Activated T-cell treated with anti-CD3 and anti-CD28 coated beads, Interleukin-2, amount 50 U/mL, for 72 hours (primary cell): ENCODE measurements at regions not wholly inside any gene's neighbourhood (a gene's known extent, or its start where the extent isn't known, plus 50 kb on each side); places are given as distances from the start of the nearest gene placed in this dataset.

Experiments
- ATAC-seq, 2 donors: fragments of 150-1000 bp; cut with Tn5 transposase; replicated peaks in 1 of 2; 2 replicates each; pipeline ENCODE4 v1.10.0; 2021; ENCODE audit warnings: moderate library complexity in 2 of 2, mild to moderate bottlenecking in 1 of 2
- DNase-seq, 2 donors: peaks; one replicate each; pipeline ENCODE4 v3.0.0; 2021 to 2022; ENCODE audit warnings: mixed read lengths in 1 of 2
- H3K27ac Mint-ChIP-seq: one replicate; pipeline ENCODE4 v1.8.0; 2022; ENCODE audit warnings: mild to moderate bottlenecking, moderate library complexity, mixed read lengths
- H3K27me3 Mint-ChIP-seq: one replicate; pipeline ENCODE4 v1.8.0; 2022; ENCODE audit warnings: low read depth, mixed read lengths
- H3K36me3 Mint-ChIP-seq, 2 donors: one replicate each; pipeline ENCODE4 v1.8.0; 2022; ENCODE audit warnings: mixed read lengths in 2 of 2, mild to moderate bottlenecking in 1 of 2; ENCODE audit not compliant: insufficient read depth in 2 of 2
- H3K4me1 Mint-ChIP-seq: one replicate; pipeline ENCODE4 v1.8.0; 2022; ENCODE audit warnings: low read depth, mixed read lengths
- H3K4me3 Mint-ChIP-seq, 2 donors: one replicate each; pipeline ENCODE4 v1.8.0; 2022; ENCODE audit warnings: mild to moderate bottlenecking in 2 of 2, mixed read lengths in 2 of 2, moderate library complexity in 2 of 2
- H3K9me3 Mint-ChIP-seq, 2 donors: one replicate each; pipeline ENCODE4 v1.8.0; 2022; ENCODE audit warnings: mixed read lengths in 2 of 2

DNA sequence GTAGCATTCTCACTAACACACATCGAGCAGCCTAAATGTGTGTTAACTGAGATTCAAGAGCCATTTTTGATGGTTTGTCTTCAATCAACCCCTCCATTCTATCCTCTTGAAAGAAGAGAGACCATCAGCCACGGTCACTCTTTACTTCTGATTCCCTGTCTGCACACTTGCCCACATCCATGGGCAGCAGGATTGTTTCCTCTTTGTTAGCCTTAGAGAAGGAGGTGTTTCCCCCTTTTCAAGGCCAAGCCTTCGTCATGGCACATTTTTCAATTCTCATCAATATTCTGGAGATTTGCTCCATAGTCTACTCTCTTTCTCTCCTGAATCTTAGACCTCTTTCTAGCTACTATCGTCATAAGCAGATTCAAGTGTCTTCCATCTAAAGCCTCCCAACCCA, 522.4 kb upstream of the NAALADL2 start:
- H3K4me1 Mint-ChIP-seq = no peaks in the 10 kb centered on the region
- peaks cover 3 to 9% of the 10 kb centered on the region in 2 donors for H3K9me3 Mint-ChIP-seq
- H3K36me3 Mint-ChIP-seq = no peaks in the 10 kb centered on the region
- no peak overlapping the region for H3K27ac Mint-ChIP-seq
- no peaks in the 10 kb centered on the region for H3K27me3 Mint-ChIP-seq
- ATAC-seq (no peak), DNase-seq (no peak)
- no peak overlapping the region for H3K4me3 Mint-ChIP-seq

DNA sequence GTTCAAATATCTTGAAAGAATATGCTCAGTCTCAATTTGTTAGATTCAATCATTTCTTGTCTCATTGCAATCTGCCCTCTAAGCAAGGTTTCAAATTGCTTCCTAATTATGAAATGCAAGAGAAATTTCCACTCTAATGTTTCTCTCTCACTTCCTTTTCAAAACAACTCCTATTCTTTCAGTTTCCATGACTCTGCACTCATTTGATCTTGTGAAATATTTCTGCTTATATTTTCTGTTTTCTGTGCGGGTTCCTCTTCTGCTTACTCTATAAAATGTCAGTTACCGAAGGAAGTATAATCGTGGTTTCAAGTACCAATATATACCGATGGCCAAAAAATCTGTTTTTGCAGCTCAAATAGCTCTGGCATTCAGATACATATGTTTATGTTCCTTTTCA, 521.9 kb upstream of the NAALADL2 start:
- H3K36me3 Mint-ChIP-seq = no peaks in the 10 kb centered on the region

DNA sequence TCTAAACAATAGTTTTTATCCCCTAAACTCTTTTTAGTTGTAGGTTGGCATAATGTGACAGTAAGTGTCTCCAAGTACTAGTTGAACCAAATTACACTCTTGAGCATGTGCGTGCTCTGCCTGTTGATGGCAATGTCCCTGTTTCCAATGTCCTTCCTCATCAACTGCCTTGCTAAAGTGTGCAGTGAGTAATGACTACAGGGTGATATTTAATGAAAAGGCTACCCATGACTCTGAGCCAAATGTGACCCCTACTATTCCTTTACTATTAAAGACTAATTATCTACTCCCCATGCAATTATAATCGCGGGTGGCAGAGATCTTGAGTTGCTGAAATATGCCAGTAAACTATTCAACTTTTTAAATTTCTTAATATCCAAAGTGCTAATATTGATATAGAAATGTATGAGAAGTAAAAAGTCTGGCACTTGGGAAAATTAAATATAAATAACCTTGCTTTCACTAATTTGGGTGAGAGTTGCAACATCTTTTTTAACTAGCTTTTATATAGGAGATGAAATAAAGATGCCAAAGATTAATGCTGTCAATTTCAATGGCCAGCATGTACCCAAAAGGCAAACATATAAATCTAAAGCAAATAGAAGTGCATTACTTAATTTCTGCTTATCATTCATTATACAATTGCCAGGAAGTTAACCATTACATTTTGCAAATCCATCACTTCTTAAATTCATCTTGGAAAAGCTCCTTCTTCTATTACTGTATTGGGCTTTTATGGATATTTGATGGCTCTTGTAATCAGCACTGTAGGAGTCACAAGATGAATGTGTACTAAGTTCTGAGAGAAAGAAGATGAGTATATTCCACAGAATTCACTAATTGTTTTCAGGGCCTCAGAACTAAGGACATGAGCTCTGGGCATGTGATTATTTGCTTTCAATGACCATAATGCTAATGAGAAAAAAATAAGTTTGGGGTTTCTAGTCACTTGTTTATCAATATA, 518.2 kb upstream of the NAALADL2 start:
- Mint-ChIP-seq H3K9me3 (peaks cover 3% of the 10 kb centered on the region in 2 donors), H3K4me3 (no peak overlapping the region), H3K4me1 (no peaks in the 10 kb centered on the region), H3K36me3 (no peaks in the 10 kb centered on the region), H3K27ac (no peak overlapping the region), H3K27me3 (no peaks in the 10 kb centered on the region)
- ATAC-seq (no peak), DNase-seq (no peak)

More for the DNA sequence above, 521.9 kb upstream of the NAALADL2 start:
- DNase-seq (no peak), ATAC-seq (no peak)
- Mint-ChIP-seq H3K4me1 (no peaks in the 10 kb centered on the region), H3K9me3 (peaks cover 3 to 9% of the 10 kb centered on the region in 2 donors), H3K27me3 (no peaks in the 10 kb centered on the region), H3K27ac (no peak overlapping the region), H3K4me3 (no peak overlapping the region)

DNA sequence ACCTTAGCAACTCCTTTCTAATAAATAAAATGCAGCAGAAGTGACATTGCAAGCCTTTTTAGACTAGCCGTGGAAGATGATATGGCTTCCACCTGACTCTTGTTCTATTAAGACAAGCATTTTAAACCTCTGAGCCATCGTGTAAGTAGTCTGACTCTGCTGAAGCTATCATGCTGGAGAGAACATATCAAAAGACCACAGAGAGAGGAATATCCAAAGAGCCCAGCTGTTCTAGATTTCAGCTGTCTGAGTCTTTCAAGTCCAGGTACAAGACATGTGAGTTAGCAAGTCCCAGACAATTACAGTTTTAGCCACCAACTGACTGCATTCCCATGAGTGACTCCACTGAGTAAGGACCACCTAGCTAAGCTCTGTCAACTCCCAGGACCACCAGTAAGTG, 517.0 kb upstream of the NAALADL2 start:
- Mint-ChIP-seq H3K36me3 (no peaks in the 10 kb centered on the region), H3K27me3 (no peaks in the 10 kb centered on the region), H3K9me3 (peaks cover 0 to 3% of the 10 kb centered on the region in 2 donors), H3K4me1 (no peaks in the 10 kb centered on the region), H3K4me3 (no peak overlapping the region), H3K27ac (no peak overlapping the region)
- DNase-seq (no peak), ATAC-seq (no peak)

DNA sequence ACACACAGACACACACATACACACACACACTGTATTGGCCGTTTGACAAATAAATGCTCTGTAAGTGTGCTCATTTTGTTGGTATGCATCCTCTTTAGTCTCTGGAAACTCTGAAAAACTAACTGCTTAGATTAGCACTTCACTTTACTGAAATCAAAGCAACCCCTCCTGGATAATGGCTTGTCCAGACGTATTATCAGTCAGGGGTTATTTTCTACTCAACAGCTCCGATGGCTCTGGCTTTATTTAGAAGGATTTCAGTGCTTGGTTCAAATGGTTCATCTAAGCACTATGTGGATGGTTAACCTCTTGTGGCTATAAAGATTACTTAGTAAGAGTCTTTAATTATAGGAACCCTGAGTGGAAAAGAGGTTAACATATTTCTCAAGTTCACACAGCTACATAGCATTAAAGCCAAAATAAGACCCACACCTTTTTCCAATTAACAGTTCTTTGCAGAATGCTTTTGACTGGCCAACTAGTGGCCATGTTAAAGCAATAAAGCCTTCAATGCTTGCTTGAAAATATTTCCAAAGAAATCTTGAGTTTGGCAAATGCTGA, 516.1 kb upstream of the NAALADL2 start:
- H3K4me3 Mint-ChIP-seq = no peak overlapping the region
- no peaks in the 10 kb centered on the region for H3K27me3 Mint-ChIP-seq
- peaks cover 0 to 2% of the 10 kb centered on the region in 2 donors for H3K9me3 Mint-ChIP-seq
- DNase-seq (no peak), ATAC-seq (no peak)
- H3K4me1 Mint-ChIP-seq = no peaks in the 10 kb centered on the region
- H3K27ac Mint-ChIP-seq = no peak overlapping the region
- H3K36me3 Mint-ChIP-seq = no peaks in the 10 kb centered on the region

DNA sequence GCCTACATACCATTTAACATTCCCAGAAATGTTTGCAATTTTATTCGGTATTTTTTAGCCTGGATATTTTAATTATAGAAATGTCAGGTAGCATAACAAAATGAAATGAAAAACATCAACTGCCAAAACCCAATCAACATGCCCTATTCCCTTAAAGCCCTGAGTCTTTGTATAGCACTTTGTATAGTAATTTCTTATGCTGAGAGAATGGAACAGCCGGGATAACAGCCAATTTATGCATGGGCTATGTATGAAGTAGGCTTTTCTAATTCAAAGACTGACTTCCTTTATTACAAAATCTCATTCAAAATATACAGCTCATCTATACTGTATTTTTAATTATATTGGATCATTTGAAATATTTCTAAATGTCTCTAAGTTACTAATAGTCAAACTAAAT, 513.0 kb upstream of the NAALADL2 start:
- no peak overlapping the region for H3K4me3 Mint-ChIP-seq
- no peak for ATAC-seq
- no peaks in the 10 kb centered on the region for H3K36me3 Mint-ChIP-seq
- DNase-seq = no peak
- no peak overlapping the region for H3K27ac Mint-ChIP-seq
- no peaks in the 10 kb centered on the region for H3K27me3 Mint-ChIP-seq
- peaks cover 0 to 2% of the 10 kb centered on the region in 2 donors for H3K9me3 Mint-ChIP-seq
- H3K4me1 Mint-ChIP-seq = no peaks in the 10 kb centered on the region

DNA sequence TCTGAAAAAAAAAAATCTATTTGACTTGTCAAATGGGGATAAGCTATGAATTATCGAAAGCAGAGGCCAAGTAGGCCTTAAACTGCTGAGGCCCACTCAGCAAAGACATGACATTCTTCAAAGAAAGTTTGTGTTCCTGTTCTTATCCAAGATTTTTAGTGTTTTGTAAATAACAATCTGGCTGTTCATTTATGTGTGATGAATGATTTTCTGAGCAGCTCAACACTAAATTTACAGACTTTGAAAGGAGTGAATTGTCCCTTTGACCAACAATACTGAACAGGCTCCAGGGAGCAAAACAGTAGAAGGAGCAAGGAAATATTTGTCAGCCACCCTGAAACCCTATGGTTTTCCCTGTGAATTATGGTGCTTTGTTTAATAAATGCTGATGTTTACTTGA, 512.6 kb upstream of the NAALADL2 start:
- no peak overlapping the region for H3K4me3 Mint-ChIP-seq
- ATAC-seq = no peak
- H3K27me3 Mint-ChIP-seq = no peaks in the 10 kb centered on the region

DNA sequence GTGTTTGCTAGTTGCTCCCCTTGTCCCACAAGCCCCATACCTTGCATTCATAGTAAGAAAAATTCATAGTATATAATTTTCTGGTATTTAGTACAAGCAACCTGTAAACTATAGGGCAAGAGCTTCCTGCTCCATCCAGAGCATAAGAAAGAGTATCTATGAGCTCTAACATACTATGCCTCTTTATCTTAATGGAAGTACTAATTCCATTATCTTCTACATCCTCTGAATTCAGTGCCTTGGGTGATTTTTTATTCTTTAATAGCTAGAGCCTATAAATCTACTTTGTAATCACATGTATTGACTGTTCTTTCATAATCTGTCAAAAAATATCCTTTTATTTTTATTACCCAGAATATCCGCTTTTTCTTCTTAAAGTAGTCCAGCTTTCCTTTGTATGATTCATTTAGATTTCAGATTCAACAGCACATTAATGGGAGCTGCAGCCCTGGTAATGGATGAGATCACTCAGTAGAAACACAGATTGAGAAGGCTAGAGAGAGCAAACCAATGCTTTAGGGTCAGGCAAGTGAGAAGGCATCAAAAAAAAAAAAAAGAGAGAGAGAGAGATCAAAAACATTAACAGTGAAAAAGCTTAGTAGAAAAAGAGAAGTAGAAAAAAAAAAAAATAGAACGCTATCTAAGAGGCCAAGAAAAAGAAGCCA, 511.5 kb upstream of the NAALADL2 start:
- peaks cover 2 to 4% of the 10 kb centered on the region in 2 donors for H3K9me3 Mint-ChIP-seq
- H3K4me3 Mint-ChIP-seq = no peak overlapping the region

More for the DNA sequence above, 512.6 kb upstream of the NAALADL2 start:
- DNase-seq = no peak
- no peaks in the 10 kb centered on the region for H3K4me1 Mint-ChIP-seq
- H3K9me3 Mint-ChIP-seq = peaks cover 0 to 2% of the 10 kb centered on the region in 2 donors
- no peak overlapping the region for H3K27ac Mint-ChIP-seq
- H3K36me3 Mint-ChIP-seq = no peaks in the 10 kb centered on the region

DNA sequence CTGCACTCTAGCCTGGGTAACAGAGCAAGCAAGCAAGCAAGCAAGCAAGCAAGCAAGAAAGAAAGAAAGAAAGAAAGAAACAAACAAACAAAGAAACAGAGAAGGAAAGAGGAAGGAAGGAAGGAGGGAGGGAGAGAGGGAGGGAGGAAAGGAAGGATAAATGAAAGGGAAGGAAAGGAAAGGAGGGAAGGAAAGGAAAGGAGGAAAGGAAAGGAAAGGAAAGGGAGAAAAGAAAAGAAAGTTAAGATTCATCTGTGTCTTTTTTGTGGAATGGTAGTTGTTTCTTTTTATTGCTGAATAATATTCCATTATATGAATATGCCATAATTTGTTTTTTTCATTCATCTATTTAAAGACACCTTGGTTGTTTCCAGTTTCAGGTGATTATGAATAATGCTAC, 506.9 kb upstream of the NAALADL2 start:
- H3K36me3 Mint-ChIP-seq = no peaks in the 10 kb centered on the region
- H3K4me3 Mint-ChIP-seq = no peak overlapping the region
- H3K27me3 Mint-ChIP-seq = no peaks in the 10 kb centered on the region
- no peak overlapping the region for H3K27ac Mint-ChIP-seq
- H3K9me3 Mint-ChIP-seq = peaks cover 2 to 4% of the 10 kb centered on the region in 2 donors
- H3K4me1 Mint-ChIP-seq = no peaks in the 10 kb centered on the region
- DNase-seq (no peak), ATAC-seq (no peak)

More for the DNA sequence above, 511.5 kb upstream of the NAALADL2 start:
- Mint-ChIP-seq H3K27ac (no peak overlapping the region), H3K27me3 (no peaks in the 10 kb centered on the region), H3K36me3 (no peaks in the 10 kb centered on the region), H3K4me1 (no peaks in the 10 kb centered on the region)
- DNase-seq = no peak
- ATAC-seq = no peak

DNA sequence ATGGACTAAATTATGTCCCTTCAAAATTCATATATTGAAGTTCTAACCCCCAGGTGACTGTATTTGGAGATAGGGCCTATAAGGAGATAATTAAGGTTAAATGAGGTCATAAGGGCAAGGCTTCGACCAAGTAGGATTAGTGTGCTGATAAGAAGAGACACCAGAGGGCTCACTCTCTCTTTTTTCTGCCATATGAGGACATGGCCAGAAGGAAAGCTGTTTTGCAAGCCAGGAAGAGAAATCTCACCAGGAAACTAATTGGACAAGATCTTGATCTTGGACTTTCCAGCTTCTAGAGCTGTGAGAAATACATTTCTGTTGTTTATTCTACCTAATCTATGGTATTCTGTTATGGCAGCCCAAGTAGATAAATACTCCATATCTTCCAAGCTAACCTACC, 503.6 kb upstream of the NAALADL2 start:
- no peaks in the 10 kb centered on the region for H3K4me1 Mint-ChIP-seq
- no peak overlapping the region for H3K27ac Mint-ChIP-seq
- no peak for ATAC-seq
- peaks cover 0 to 5% of the 10 kb centered on the region in 2 donors for H3K9me3 Mint-ChIP-seq
- no peaks in the 10 kb centered on the region for H3K27me3 Mint-ChIP-seq
- H3K36me3 Mint-ChIP-seq = no peaks in the 10 kb centered on the region
- no peak for DNase-seq
- no peak overlapping the region for H3K4me3 Mint-ChIP-seq

DNA sequence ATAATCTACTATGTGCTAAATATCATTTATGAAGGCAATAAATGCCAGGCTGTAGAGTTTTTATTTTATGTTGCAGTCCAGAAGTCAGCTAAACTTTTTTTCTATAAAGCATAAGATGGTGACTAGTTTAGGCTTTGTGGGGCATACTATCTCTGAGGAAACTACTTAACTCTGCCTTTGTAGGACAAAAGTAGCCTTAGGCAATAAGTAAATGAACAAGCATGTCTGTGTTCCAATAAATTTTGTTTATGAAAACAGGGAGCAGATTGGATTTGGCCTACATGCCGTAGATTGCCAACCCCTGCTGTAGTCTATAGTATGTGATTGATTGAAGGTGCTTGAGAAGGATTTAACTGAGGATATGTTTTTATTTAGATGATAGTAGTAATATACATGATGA, 502.5 kb upstream of the NAALADL2 start:
- H3K36me3 Mint-ChIP-seq = no peaks in the 10 kb centered on the region
- peaks cover 0 to 5% of the 10 kb centered on the region in 2 donors for H3K9me3 Mint-ChIP-seq
- H3K27me3 Mint-ChIP-seq = no peaks in the 10 kb centered on the region

DNA sequence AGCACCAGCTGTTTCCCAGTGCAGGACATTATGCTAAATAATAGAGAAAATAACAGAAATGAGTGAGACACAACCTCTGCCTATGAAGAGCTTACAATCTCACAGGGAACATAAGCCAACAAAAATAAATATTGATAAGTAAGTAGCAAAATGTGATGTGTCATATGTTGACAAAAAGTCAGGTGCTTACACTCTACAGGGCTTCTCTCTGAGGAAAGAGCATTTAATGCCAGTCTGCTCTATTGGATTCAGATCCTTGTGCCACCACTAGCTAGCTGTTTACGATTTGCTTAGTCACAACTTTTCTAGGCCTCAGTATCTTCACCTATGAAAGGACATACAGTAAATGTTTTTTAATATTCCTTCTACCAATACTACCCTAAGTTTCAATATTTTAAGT, 500.9 kb upstream of the NAALADL2 start:
- ATAC-seq = no peak
- Mint-ChIP-seq H3K9me3 (peaks cover 0 to 1% of the 10 kb centered on the region in 2 donors), H3K36me3 (no peaks in the 10 kb centered on the region), H3K4me1 (no peaks in the 10 kb centered on the region), H3K27me3 (no peaks in the 10 kb centered on the region), H3K27ac (no peak overlapping the region), H3K4me3 (no peak overlapping the region)
- no peak for DNase-seq

More for the DNA sequence above, 502.5 kb upstream of the NAALADL2 start:
- DNase-seq = no peak
- Mint-ChIP-seq H3K4me3 (no peak overlapping the region), H3K4me1 (no peaks in the 10 kb centered on the region), H3K27ac (no peak overlapping the region)
- ATAC-seq = no peak

DNA sequence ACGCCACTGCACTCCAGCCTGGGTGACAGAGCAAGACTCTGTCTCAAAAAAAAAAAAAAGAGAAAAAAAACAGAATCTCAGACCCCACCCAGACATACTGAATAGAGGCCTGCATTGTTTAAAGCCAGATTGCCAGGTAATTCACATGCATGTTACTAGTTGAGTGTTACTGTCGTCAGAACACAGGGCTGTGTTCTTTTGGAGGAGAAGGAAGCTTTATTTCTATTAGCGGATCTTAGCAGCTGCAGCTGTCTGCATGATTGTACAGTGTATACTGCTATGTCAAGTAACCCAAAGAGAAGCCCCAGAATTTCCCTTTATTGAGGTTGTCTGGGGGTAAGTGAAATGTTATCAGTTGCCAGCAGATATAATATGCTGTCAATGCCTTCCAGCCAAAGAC, 496.6 kb upstream of the NAALADL2 start:
- H3K27me3 Mint-ChIP-seq = no peaks in the 10 kb centered on the region
- ATAC-seq (no peak), DNase-seq (no peak)
- no peak overlapping the region for H3K27ac Mint-ChIP-seq
- H3K9me3 Mint-ChIP-seq = peaks cover 0 to 3% of the 10 kb centered on the region in 2 donors
- H3K4me1 Mint-ChIP-seq = no peaks in the 10 kb centered on the region
- no peaks in the 10 kb centered on the region for H3K36me3 Mint-ChIP-seq
- H3K4me3 Mint-ChIP-seq = no peak overlapping the region
